Mesenchymal stem cell (in vitro differentiated cells and primary cell): ENCODE measurements at regions not wholly inside any gene's neighbourhood (a gene's known extent, or its start where the extent isn't known, plus 50 kb on each side); places are given as distances from the start of the nearest gene placed in this dataset.

ENCODE experiments used
- DNase-seq: peaks from one replicate; pipeline ENCODE4 v3.0.0-alpha.2; 2013
- H2AFZ ChIP-seq: one replicate; pipeline ENCODE4 v1.6.1; 2013; ENCODE audit warnings: low read depth, mild to moderate bottlenecking, control low read depth, inconsistent platforms, low read length, moderate library complexity
- H2AK5ac ChIP-seq: 2 replicates; pipeline ENCODE4 v1.6.1; 2013; ENCODE audit warnings: low read length, moderate library complexity, mild to moderate bottlenecking, inconsistent platforms; ENCODE audit not compliant: severe bottlenecking
- H2BK120ac ChIP-seq: one replicate; pipeline ENCODE4 v1.6.1; 2013; ENCODE audit warnings: low read depth, mild to moderate bottlenecking, inconsistent platforms, low read length, moderate library complexity
- H2BK12ac ChIP-seq, 2 experiments: one replicate each; pipeline ENCODE4 v1.6.1; 2013; ENCODE audit warnings: inconsistent platforms in 2 of 2, low read length in 2 of 2, mild to moderate bottlenecking in 2 of 2, moderate library complexity in 2 of 2, control low read depth in 1 of 2
- H2BK15ac ChIP-seq: one replicate; pipeline ENCODE4 v1.6.1; 2013; ENCODE audit warnings: mild to moderate bottlenecking, low read depth, inconsistent platforms; ENCODE audit not compliant: poor library complexity, severe bottlenecking
- H2BK5ac ChIP-seq: 2 replicates; pipeline ENCODE4 v1.6.1; 2013; ENCODE audit warnings: low read depth, mild to moderate bottlenecking, low read length, control low read depth, inconsistent platforms; ENCODE audit not compliant: poor library complexity, severe bottlenecking
- H3K14ac ChIP-seq, 2 experiments: one replicate each; pipeline ENCODE4 v1.6.1; 2013; ENCODE audit warnings: inconsistent platforms in 2 of 2, low read length in 2 of 2, control low read depth in 1 of 2, mild to moderate bottlenecking in 1 of 2, moderate library complexity in 1 of 2
- H3K18ac ChIP-seq, 2 experiments: one replicate each; pipeline ENCODE4 v1.6.1; 2013; ENCODE audit warnings: inconsistent platforms in 2 of 2, low read length in 2 of 2, control low read depth in 1 of 2, low read depth in 1 of 2, mild to moderate bottlenecking in 1 of 2
- H3K23ac ChIP-seq, 2 experiments: one replicate each; pipeline ENCODE4 v1.6.1; 2013; ENCODE audit warnings: inconsistent platforms in 2 of 2, low read length in 2 of 2, mild to moderate bottlenecking in 2 of 2, moderate library complexity in 2 of 2, control low read depth in 1 of 2
- H3K27ac ChIP-seq: 2 replicates; pipeline ENCODE4 v1.5.1; 2013; ENCODE audit warnings: mild to moderate bottlenecking, moderate library complexity, low read length, control low read depth, inconsistent platforms; ENCODE audit not compliant: poor library complexity, severe bottlenecking
- H3K27me3 ChIP-seq, 2 experiments: 2 replicates each; pipeline versions ENCODE4 v1.6.1 to v1.7.0; 2013; ENCODE audit warnings: low read length in 2 of 2, mild to moderate bottlenecking in 2 of 2, moderate library complexity in 2 of 2, control low read depth in 1 of 2, inconsistent platforms in 1 of 2; ENCODE audit not compliant: control insufficient read depth in 1 of 2, insufficient read depth in 1 of 2
- H3K36me3 ChIP-seq, 2 experiments: 2 replicates each; pipeline versions ENCODE4 v1.6.1 to v1.7.0; 2013; ENCODE audit warnings: low read length in 2 of 2, control low read depth in 1 of 2, inconsistent platforms in 1 of 2, low read depth in 1 of 2, mild to moderate bottlenecking in 1 of 2; ENCODE audit not compliant: insufficient read depth in 2 of 2, control insufficient read depth in 1 of 2
- H3K4ac ChIP-seq, 2 experiments: one replicate each; pipeline ENCODE4 v1.6.1; 2013; ENCODE audit warnings: inconsistent platforms in 2 of 2, low read length in 2 of 2, mild to moderate bottlenecking in 2 of 2, moderate library complexity in 2 of 2, control low read depth in 1 of 2, low read depth in 1 of 2
- H3K4me1 ChIP-seq: 2 replicates; pipeline ENCODE4 v1.6.1; 2013; ENCODE audit warnings: low read depth, low read length, control low read depth; ENCODE audit not compliant: control insufficient read depth, insufficient read depth
- H3K4me2 ChIP-seq: 2 replicates; pipeline ENCODE4 v1.6.1; 2013; ENCODE audit warnings: low read length, mild to moderate bottlenecking, inconsistent platforms; ENCODE audit not compliant: poor library complexity, severe bottlenecking
- H3K4me3 ChIP-seq, 2 experiments: 2 replicates each; pipeline versions ENCODE4 v1.5.1 to v1.7.0; 2013; ENCODE audit warnings: low read length in 2 of 2, mild to moderate bottlenecking in 2 of 2, control low read depth in 1 of 2, low read depth in 1 of 2; ENCODE audit not compliant: insufficient read depth in 1 of 2
- H3K79me1 ChIP-seq: replicated peaks from 2 replicates; pipeline ENCODE4 v1.6.1; 2013; ENCODE audit warnings: mild to moderate bottlenecking, control low read depth, low read length, inconsistent platforms; ENCODE audit not compliant: poor library complexity, severe bottlenecking
- H3K9ac ChIP-seq: 2 replicates; pipeline ENCODE4 v1.7.0; 2013; ENCODE audit warnings: mild to moderate bottlenecking, low read length, moderate library complexity
- H3K9me3 ChIP-seq: 2 replicates; pipeline ENCODE4 v1.7.0; 2013; ENCODE audit warnings: mild to moderate bottlenecking, low read length; ENCODE audit not compliant: control insufficient read depth
- H4K8ac ChIP-seq: one replicate; pipeline ENCODE4 v1.6.1; 2013; ENCODE audit warnings: inconsistent platforms, mild to moderate bottlenecking, low read length, moderate library complexity
- H4K91ac ChIP-seq: one replicate; pipeline ENCODE4 v1.6.1; 2013; ENCODE audit warnings: mild to moderate bottlenecking, low read length, inconsistent platforms
- WGBS: methylation state at CpG from one replicate; pipeline ENCODE4 v1.1.7; 2013; ENCODE audit warnings: mixed read lengths; 5-methylcytosine and 5-hydroxymethylcytosine counted together

DNA sequence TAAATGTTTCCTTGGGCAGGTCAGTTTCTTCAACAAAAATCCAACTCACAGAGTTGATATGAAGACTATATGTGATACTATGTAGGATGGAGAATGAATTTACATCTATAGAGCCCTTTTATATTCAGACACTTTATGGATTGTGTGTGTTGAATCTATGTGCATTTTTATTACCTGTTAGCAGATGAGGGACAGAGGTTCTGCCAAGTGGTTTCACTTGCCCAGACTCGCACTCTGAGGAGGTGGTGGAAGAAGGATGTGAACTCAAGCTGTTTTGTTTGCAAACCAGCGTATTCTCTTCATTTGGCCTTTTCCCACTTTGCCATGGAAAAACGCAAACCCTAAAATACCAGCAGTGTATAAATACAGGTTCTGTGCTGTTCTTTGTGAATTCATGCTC is 237.6 kb downstream of the TDRD15 start:
- H3K9ac ChIP-seq = no peak overlapping the region
- no peak overlapping the region for H3K4me2 ChIP-seq
- H3K18ac ChIP-seq = no peak overlapping the region
- H2AK5ac ChIP-seq = no peak overlapping the region
- no peak overlapping the region for H4K91ac ChIP-seq
- H3K36me3 ChIP-seq = no peaks in the 10 kb centered on the region
- no peaks in the 10 kb centered on the region for H3K4me1 ChIP-seq
- no peaks in the 10 kb centered on the region for H3K9me3 ChIP-seq
- H3K27me3 ChIP-seq = no peaks in the 10 kb centered on the region
- H3K27ac ChIP-seq = no peak overlapping the region
- H2BK120ac ChIP-seq = no peak overlapping the region
- no peak overlapping the region for H2BK12ac ChIP-seq
- no peak for DNase-seq
- H3K23ac ChIP-seq = no peak overlapping the region
- no peak overlapping the region for H3K14ac ChIP-seq
- H2BK15ac ChIP-seq = no peak overlapping the region
- H2AFZ ChIP-seq = no peak overlapping the region
- H2BK5ac ChIP-seq = no peak overlapping the region
- WGBS = 100% methylated on average over 2 of the region's 3 CpGs
- no peaks in the 10 kb centered on the region for H3K79me1 ChIP-seq
- no peak overlapping the region for H4K8ac ChIP-seq
- no peak overlapping the region for H3K4ac ChIP-seq
- H3K4me3 ChIP-seq = no peak overlapping the region

DNA sequence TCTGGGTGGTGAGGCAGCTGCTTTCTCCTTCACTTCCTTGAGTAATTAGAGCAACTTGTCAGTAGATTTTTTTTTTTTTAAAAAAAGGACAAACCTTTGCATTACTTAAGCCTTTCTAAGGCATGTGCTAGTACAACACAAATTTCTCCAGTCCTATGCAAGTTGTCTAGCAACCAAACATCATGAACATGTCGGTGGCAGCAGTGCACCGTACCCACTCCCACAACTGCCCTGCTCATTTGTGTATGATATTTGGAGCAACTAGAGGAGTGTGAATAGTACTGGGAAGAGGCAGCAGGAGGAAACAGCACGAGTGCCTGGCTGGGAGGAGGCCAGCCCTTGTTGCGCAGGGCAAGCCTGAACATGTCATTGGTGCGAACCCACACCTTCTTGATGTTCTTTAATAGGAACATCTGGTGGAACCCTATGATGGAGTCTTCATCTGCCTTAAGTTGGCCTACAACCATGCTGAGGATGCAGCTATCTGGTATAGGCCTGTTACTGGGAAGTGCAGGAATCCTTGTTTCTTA is 238.3 kb downstream of the TDRD15 start:
- no peaks in the 10 kb centered on the region for H3K4me1 ChIP-seq
- no peak overlapping the region for H3K23ac ChIP-seq
- no peak overlapping the region for H2AFZ ChIP-seq
- H3K79me1 ChIP-seq = no peaks in the 10 kb centered on the region
- no peaks in the 10 kb centered on the region for H3K36me3 ChIP-seq
- H3K9ac ChIP-seq = no peak overlapping the region
- no peak overlapping the region for H2BK12ac ChIP-seq
- H3K18ac ChIP-seq = peak overlapping the region in 1 of 2 experiments; percentile 47
- H3K27me3 ChIP-seq = no peaks in the 10 kb centered on the region
- no peak overlapping the region for H3K14ac ChIP-seq
- no peaks in the 10 kb centered on the region for H3K9me3 ChIP-seq
- H2BK15ac ChIP-seq = no peak overlapping the region
- H2AK5ac ChIP-seq = no peak overlapping the region
- no peak overlapping the region for H3K4me3 ChIP-seq
- H2BK5ac ChIP-seq = no peak overlapping the region
- H4K91ac ChIP-seq = no peak overlapping the region
- no peak overlapping the region for H3K4me2 ChIP-seq
- no peak overlapping the region for H3K27ac ChIP-seq
- H4K8ac ChIP-seq = no peak overlapping the region
- no peak for DNase-seq
- WGBS = 88% methylated on average over 3 of the region's 5 CpGs
- no peak overlapping the region for H3K4ac ChIP-seq
- no peak overlapping the region for H2BK120ac ChIP-seq

DNA sequence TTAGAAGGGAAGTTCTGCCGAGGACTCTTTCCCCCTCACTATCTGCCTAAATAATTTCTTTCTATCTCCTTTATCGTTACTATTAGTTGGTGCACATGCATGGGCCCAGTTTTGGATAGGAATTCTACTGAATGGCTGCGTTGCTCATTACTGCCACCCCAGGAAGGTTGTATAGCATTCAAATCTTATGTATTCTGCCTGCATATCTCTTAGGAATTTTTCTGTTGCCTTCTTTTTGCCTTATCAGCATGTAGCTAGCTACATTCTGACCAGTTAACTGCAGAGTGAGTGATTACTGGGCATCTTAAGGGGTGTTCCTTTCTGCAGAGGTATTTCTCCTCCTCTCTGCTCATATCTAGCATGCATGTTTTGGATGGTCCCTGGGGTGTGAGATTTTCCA is 239.6 kb downstream of the TDRD15 start:
- no peak overlapping the region for H3K23ac ChIP-seq
- no peak overlapping the region for H3K4me3 ChIP-seq
- DNase-seq = no peak
- H2AFZ ChIP-seq = no peak overlapping the region
- H3K4ac ChIP-seq = no peak overlapping the region
- H4K91ac ChIP-seq = no peak overlapping the region
- no peak overlapping the region for H2BK5ac ChIP-seq
- H3K14ac ChIP-seq = no peak overlapping the region
- H3K27me3 ChIP-seq = no peaks in the 10 kb centered on the region
- H4K8ac ChIP-seq = no peak overlapping the region
- H3K27ac ChIP-seq = no peak overlapping the region
- no peaks in the 10 kb centered on the region for H3K79me1 ChIP-seq
- H3K9me3 ChIP-seq = no peaks in the 10 kb centered on the region
- no peak overlapping the region for H2BK15ac ChIP-seq
- no peak overlapping the region for H3K4me2 ChIP-seq
- H2AK5ac ChIP-seq = no peak overlapping the region
- H3K36me3 ChIP-seq = no peaks in the 10 kb centered on the region
- WGBS = no CpG with 5 or more reads among the region's 3 CpGs
- no peak overlapping the region for H3K18ac ChIP-seq
- no peak overlapping the region for H3K9ac ChIP-seq
- no peak overlapping the region for H2BK120ac ChIP-seq
- no peak overlapping the region for H2BK12ac ChIP-seq
- no peaks in the 10 kb centered on the region for H3K4me1 ChIP-seq

DNA sequence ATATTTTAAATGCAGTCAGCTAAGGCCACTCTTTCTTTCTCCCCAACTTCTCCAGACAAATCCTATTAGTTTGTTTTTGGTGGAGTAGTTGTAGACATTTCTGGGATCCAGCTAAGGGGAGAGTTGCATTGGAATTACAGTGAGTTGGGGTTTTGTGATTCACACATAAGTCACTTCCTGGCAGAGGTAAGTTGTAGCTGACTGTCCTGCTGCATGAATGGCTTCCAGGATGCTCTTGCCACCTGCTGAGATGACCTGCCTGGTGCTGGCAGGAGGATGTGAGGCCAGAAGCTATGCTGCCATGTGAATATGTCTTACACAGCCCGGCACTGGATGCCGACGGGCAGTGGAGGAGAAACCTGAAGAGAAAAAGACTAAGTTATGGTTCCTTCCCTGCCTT is 243.7 kb downstream of the TDRD15 start:
- no peak for DNase-seq
- no peak overlapping the region for H4K8ac ChIP-seq
- no peak overlapping the region for H2AK5ac ChIP-seq
- no peak overlapping the region for H3K23ac ChIP-seq
- H2AFZ ChIP-seq = no peak overlapping the region
- H3K9me3 ChIP-seq = no peaks in the 10 kb centered on the region
- no peaks in the 10 kb centered on the region for H3K4me1 ChIP-seq
- H3K36me3 ChIP-seq = no peaks in the 10 kb centered on the region
- H3K27ac ChIP-seq = no peak overlapping the region
- no peak overlapping the region for H2BK15ac ChIP-seq
- 92% methylated on average over 3 of the region's 3 CpGs for WGBS
- H3K18ac ChIP-seq = no peak overlapping the region
- H3K79me1 ChIP-seq = no peaks in the 10 kb centered on the region
- H3K4ac ChIP-seq = no peak overlapping the region
- no peak overlapping the region for H2BK120ac ChIP-seq
- H3K27me3 ChIP-seq = no peaks in the 10 kb centered on the region
- no peak overlapping the region for H3K4me3 ChIP-seq
- no peak overlapping the region for H4K91ac ChIP-seq
- no peak overlapping the region for H3K14ac ChIP-seq
- H3K4me2 ChIP-seq = no peak overlapping the region
- no peak overlapping the region for H2BK5ac ChIP-seq
- H2BK12ac ChIP-seq = no peak overlapping the region
- H3K9ac ChIP-seq = no peak overlapping the region
